ENCODE measurements at regions not wholly inside any gene's neighbourhood (a gene's known extent, or its start where the extent isn't known, plus 50 kb on each side); places are given as distances from the start of the nearest gene placed in this dataset.

DNA sequence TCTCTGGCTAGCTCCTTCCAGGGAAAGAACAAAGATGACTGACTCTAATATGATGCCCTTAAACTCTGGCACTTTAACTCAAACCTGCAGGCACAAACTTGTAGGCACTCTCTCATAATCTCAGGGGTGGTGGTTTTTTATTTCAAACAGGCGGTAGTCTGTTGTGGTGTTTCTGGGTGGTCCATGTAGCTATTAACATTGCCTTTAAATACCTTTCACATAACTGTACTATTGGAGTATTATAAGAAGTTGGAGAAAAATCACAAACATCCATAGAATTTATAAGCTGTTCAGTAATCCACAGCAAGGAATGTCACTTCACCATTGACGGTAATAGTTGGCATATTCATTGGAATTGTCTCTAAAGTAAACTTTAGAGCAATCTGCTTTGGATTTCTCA lies 204.2 kb upstream of the PDE5A start:
- intact Hi-C loops (cut with DNase I), result no loop called here
- TF ChIP-seq, protein P1, sequence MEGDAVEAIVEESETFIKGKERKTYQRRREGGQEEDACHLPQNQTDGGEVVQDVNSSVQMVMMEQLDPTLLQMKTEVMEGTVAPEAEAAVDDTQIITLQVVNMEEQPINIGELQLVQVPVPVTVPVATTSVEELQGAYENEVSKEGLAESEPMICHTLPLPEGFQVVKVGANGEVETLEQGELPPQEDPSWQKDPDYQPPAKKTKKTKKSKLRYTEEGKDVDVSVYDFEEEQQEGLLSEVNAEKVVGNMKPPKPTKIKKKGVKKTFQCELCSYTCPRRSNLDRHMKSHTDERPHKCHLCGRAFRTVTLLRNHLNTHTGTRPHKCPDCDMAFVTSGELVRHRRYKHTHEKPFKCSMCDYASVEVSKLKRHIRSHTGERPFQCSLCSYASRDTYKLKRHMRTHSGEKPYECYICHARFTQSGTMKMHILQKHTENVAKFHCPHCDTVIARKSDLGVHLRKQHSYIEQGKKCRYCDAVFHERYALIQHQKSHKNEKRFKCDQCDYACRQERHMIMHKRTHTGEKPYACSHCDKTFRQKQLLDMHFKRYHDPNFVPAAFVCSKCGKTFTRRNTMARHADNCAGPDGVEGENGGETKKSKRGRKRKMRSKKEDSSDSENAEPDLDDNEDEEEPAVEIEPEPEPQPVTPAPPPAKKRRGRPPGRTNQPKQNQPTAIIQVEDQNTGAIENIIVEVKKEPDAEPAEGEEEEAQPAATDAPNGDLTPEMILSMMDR (IDR thresholded peaks at IDR 0.05), result no peak
- no peak for TF ChIP-seq POLR2A (IDR thresholded peaks at IDR 0.05)
- Histone ChIP-seq H3K4me1 (replicated peaks in 1 of 2) (no peaks in the 10 kb centered on the region), H3K36me3 (replicated peaks in 1 of 2) (no peaks in the 10 kb centered on the region), H3K27me3 (no peaks in the 10 kb centered on the region), H3K9me3 (replicated peaks in 1 of 3) (no peaks in the 10 kb centered on the region), H3K27ac (no peak overlapping the region), H3K4me3 (no peak overlapping the region)
- WGBS, 4 donors, result 84 to 92% (median 91%) methylated on average over 2 of the region's 2 CpGs
- no peak for DNase-seq

DNA sequence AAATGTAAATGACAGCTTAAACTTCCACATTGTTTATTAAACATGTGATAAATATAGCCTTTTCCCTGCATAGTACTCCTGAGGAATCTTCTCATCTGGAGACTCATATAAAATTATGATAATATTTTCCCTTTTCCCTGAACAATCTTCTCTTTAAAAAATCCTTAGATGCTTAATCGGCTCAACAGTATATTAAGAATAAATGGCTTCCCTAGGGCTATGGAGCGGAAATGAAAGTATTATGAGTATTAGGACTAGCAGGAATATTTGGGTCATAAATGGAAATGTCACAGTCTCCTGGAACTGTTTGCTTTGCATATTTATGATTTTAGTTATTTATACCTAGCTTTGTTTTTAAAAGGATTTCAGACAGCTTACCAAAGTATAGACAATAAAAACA lies 200.7 kb upstream of the PDE5A start:
- no peak overlapping the region for H3K4me3 ChIP-seq
- DNase-seq, result no peak
- H3K9me3 ChIP-seq (replicated peaks in 1 of 3), result no peaks in the 10 kb centered on the region
- intact Hi-C loops (cut with DNase I), result no loop called here
- H3K27ac ChIP-seq, result no peak overlapping the region
- no peaks in the 10 kb centered on the region for H3K4me1 ChIP-seq (replicated peaks in 1 of 2)
- TF ChIP-seq, protein P1 (IDR thresholded peaks at IDR 0.05), result no peak
- TF ChIP-seq POLR2A (IDR thresholded peaks at IDR 0.05), result no peak
- H3K36me3 ChIP-seq (replicated peaks in 1 of 2), result no peaks in the 10 kb centered on the region
- 78 to 89% (median 83%) methylated on average over 2 of the region's 2 CpGs for WGBS, 4 donors
- H3K27me3 ChIP-seq, result no peaks in the 10 kb centered on the region

DNA sequence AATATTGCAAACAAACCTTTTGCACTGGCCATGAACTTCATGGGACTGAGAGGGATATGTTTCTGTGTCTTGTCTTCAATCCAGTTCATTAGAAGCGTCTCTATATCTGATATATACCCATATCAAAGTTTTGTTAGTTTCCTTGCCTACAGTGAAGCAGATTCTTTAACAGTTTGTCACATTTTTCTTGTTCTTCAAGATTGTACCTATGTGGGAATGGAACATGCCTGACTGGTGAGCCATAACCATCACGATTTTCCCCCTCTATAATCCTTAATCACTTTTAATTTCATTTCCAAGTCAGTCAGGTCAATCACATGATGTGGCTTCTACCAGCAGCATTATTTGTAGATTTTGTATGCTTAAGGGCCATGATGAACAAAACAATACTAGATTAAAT lies 197.1 kb upstream of the PDE5A start:
- TF ChIP-seq, protein P1 (IDR thresholded peaks at IDR 0.05), result no peak
- TF ChIP-seq POLR2A (IDR thresholded peaks at IDR 0.05), result no peak
- WGBS, 4 donors, result 64 to 84% (median 72%) methylated on average over 2 of the region's 2 CpGs

DNA sequence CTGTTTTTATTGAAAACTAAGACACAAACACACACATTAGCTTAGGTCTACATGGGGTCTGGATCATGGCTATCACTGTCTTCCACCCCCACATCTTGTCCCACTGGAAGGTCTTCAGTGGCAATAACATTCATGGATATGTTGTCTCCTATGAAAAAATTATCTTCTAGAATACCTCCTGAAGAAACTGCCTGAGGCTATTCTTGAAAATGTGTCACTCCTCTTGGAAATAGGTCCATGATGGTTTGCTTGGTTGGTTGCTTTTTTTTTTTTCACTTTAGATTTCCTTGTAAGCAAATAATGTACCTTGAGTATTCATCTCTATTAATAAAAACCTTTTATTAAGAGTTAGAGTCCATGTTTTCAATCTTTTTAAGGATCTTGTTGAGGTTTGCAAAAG lies 195.3 kb upstream of the PDE5A start:
- no peaks in the 10 kb centered on the region for H3K4me1 ChIP-seq (replicated peaks in 1 of 2)
- TF ChIP-seq, protein P1 (IDR thresholded peaks at IDR 0.05), result no peak
- no peak for TF ChIP-seq POLR2A (IDR thresholded peaks at IDR 0.05)
- no peaks in the 10 kb centered on the region for H3K27me3 ChIP-seq
- H3K4me3 ChIP-seq, result no peak overlapping the region
- no peak overlapping the region for H3K27ac ChIP-seq
- no peaks in the 10 kb centered on the region for H3K9me3 ChIP-seq (replicated peaks in 1 of 3)
- H3K36me3 ChIP-seq (replicated peaks in 1 of 2), result no peaks in the 10 kb centered on the region
- intact Hi-C loops (cut with DNase I), result no loop called here
- DNase-seq, result no peak

More for the DNA sequence above, 197.1 kb upstream of the PDE5A start:
- Histone ChIP-seq H3K9me3 (replicated peaks in 1 of 3) (no peaks in the 10 kb centered on the region), H3K27ac (no peak overlapping the region), H3K4me3 (no peak overlapping the region), H3K36me3 (replicated peaks in 1 of 2) (no peaks in the 10 kb centered on the region), H3K4me1 (replicated peaks in 1 of 2) (no peaks in the 10 kb centered on the region), H3K27me3 (no peaks in the 10 kb centered on the region)
- intact Hi-C loops (cut with DNase I), result no loop called here
- DNase-seq, result no peak

All from adrenal gland (tissue), 9 donors.